Fibroblast of the aortic adventitia (primary cell): ENCODE measurements at regions not wholly inside any gene's neighbourhood (a gene's known extent, or its start where the extent isn't known, plus 50 kb on each side); places are given as distances from the start of the nearest gene placed in this dataset.

ENCODE experiments used
- DNase-seq: peaks from one replicate; pipeline ENCODE4 v3.0.0-alpha.2; 2010; ENCODE audit warnings: low read depth
- H3K4me3 ChIP-seq: 2 replicates; pipeline ENCODE4 v1.5.1; 2011; ENCODE audit warnings: low read depth, mild to moderate bottlenecking, control low read depth, low read length, moderate library complexity
- TF ChIP-seq, protein P1 (sequence below): IDR thresholded peaks from 2 replicates; pipeline ENCODE4 v1.5.1; 2011; ENCODE audit warnings: mild to moderate bottlenecking, low read length, control low read depth, inconsistent platforms; ENCODE audit not compliant: insufficient read depth

- no peak for DNase-seq
- H3K4me3 ChIP-seq = no peak overlapping the region
- TF ChIP-seq, protein P1, sequence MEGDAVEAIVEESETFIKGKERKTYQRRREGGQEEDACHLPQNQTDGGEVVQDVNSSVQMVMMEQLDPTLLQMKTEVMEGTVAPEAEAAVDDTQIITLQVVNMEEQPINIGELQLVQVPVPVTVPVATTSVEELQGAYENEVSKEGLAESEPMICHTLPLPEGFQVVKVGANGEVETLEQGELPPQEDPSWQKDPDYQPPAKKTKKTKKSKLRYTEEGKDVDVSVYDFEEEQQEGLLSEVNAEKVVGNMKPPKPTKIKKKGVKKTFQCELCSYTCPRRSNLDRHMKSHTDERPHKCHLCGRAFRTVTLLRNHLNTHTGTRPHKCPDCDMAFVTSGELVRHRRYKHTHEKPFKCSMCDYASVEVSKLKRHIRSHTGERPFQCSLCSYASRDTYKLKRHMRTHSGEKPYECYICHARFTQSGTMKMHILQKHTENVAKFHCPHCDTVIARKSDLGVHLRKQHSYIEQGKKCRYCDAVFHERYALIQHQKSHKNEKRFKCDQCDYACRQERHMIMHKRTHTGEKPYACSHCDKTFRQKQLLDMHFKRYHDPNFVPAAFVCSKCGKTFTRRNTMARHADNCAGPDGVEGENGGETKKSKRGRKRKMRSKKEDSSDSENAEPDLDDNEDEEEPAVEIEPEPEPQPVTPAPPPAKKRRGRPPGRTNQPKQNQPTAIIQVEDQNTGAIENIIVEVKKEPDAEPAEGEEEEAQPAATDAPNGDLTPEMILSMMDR = no peak
These were observed 163.3 kb upstream of the ZEB2 start for GRCh38 chr2:144683107-144683753.

GRCh38 chr2:144682248-144682647 lies 162.3 kb upstream of the ZEB2 start:
- no peak for DNase-seq
- H3K4me3 ChIP-seq = no peak overlapping the region
- TF ChIP-seq, protein P1 = no peak

- no peak overlapping the region for H3K4me3 ChIP-seq
- TF ChIP-seq, protein P1 = no peak
- no peak for DNase-seq
These were observed 161.5 kb upstream of the ZEB2 start for GRCh38 chr2:144681389-144681788.

DNA sequence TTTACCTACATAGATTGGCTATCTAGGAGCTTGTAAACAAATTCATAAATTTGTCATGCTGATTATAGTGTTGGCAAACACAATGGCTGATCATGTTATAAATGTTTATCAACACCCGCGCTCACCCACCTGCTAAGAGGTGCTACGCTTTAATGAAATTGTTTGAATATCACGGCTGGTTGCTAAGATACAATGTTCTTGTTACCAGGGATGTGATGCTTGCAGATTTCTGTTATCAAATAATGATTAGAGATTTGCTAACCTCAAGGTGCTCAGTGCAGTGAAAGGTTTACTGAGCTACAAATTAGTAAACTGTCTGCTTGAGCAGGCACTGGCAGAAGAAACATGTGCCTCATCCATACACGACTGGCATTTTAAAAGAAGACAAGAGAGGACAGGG lies 160.0 kb upstream of the ZEB2 start:
- TF ChIP-seq, protein P1 = no peak
- no peak for DNase-seq
- no peak overlapping the region for H3K4me3 ChIP-seq

DNA sequence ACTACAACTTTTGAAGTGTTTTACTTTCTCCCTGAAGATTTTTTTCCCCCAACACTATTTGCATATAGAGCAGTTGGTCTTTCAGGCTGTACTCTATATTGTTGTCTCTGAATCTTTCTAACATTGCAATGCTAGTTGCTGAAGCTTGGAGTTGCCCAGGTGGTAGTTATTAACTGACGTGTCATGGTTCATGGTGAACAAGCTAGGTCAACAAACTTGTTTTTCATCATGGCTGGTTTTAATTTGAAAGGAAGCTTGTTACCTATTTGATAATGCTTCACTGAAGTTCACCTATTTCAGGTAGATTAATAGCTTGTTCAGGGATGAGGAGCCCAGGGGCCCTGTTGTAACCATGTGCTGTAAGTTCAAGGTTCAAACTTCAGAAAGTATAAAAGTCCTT lies 158.8 kb upstream of the ZEB2 start:
- TF ChIP-seq, protein P1 = no peak
- H3K4me3 ChIP-seq = no peak overlapping the region
- no peak for DNase-seq

- H3K4me3 ChIP-seq = no peak overlapping the region
- TF ChIP-seq, protein P1 = no peak
- no peak for DNase-seq
These were observed 155.8 kb upstream of the ZEB2 start for GRCh38 chr2:144675731-144676130.

GRCh38 chr2:144675331-144675730 lies 155.4 kb upstream of the ZEB2 start:
- H3K4me3 ChIP-seq = no peak overlapping the region
- TF ChIP-seq, protein P1 = no peak
- DNase-seq = no peak
